ENCODE measurements at regions not wholly inside any gene's neighbourhood (a gene's known extent, or its start where the extent isn't known, plus 50 kb on each side); places are given as distances from the start of the nearest gene placed in this dataset.

DNA sequence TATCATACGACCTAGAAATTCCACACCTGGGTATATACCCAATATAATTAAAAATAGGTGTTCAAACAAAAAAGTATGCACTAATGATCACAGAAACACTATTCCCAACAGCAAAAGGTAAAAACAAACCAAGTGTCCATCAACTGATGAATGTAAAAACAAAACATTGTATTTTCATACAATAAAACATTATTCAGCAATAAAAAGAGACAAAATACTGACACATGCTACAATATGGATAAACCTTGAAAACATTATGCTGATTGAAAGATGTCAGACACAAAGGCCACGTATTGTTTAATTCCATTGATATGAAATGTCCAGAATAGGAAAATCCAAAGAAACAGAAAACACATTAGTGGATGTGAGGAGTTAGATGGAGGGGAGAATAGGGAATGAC is 71.0 kb downstream of the RPL22L1 start:
- TF ChIP-seq SIN3A (IDR thresholded peaks at IDR 0.05; ENCODE audit: borderline replicate concordance, insufficient read depth, low read length): no peak
- no peak for TF ChIP-seq POLR2AphosphoS5 (IDR thresholded peaks at IDR 0.05; ENCODE audit: low read depth, low read length)
- TF ChIP-seq, protein P1, sequence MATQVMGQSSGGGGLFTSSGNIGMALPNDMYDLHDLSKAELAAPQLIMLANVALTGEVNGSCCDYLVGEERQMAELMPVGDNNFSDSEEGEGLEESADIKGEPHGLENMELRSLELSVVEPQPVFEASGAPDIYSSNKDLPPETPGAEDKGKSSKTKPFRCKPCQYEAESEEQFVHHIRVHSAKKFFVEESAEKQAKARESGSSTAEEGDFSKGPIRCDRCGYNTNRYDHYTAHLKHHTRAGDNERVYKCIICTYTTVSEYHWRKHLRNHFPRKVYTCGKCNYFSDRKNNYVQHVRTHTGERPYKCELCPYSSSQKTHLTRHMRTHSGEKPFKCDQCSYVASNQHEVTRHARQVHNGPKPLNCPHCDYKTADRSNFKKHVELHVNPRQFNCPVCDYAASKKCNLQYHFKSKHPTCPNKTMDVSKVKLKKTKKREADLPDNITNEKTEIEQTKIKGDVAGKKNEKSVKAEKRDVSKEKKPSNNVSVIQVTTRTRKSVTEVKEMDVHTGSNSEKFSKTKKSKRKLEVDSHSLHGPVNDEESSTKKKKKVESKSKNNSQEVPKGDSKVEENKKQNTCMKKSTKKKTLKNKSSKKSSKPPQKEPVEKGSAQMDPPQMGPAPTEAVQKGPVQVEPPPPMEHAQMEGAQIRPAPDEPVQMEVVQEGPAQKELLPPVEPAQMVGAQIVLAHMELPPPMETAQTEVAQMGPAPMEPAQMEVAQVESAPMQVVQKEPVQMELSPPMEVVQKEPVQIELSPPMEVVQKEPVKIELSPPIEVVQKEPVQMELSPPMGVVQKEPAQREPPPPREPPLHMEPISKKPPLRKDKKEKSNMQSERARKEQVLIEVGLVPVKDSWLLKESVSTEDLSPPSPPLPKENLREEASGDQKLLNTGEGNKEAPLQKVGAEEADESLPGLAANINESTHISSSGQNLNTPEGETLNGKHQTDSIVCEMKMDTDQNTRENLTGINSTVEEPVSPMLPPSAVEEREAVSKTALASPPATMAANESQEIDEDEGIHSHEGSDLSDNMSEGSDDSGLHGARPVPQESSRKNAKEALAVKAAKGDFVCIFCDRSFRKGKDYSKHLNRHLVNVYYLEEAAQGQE (IDR thresholded peaks at IDR 0.05; ENCODE audit: insufficient read depth in 1 of 2, low read depth in 2 of 2, low read length in 2 of 2): no peak
- no peak for TF ChIP-seq FOXP2 (optimal IDR thresholded peaks at IDR 0.05; ENCODE audit: borderline replicate concordance, extremely low read depth, extremely low read length, insufficient read depth)
- TF ChIP-seq TAF1 (IDR thresholded peaks at IDR 0.05; ENCODE audit: borderline replicate concordance, insufficient read depth, low read length): no peak

DNA sequence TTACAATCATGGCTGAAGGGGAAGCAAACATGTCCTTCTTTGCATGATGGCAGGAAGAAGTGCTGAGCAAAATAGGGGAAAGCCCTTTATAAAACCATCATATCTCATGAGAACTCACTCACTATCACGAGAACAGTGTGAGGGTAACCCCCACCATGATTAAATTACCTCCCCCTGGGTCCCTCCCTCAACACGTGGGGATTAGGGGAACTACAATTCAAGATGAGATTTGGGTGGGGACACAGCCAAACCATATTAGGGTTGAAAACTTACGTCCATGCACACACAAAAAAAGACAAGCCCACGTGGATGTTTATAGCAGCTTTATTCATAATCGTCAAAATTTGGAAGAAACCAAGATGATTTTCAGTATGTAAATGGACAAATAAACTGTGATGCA is 72.3 kb downstream of the RPL22L1 start:
- TF ChIP-seq FOXP2 (optimal IDR thresholded peaks at IDR 0.05; ENCODE audit: borderline replicate concordance, extremely low read depth, extremely low read length, insufficient read depth) (no peak), SIN3A (IDR thresholded peaks at IDR 0.05; ENCODE audit: borderline replicate concordance, insufficient read depth, low read length) (no peak), TAF1 (IDR thresholded peaks at IDR 0.05; ENCODE audit: borderline replicate concordance, insufficient read depth, low read length) (no peak)
- TF ChIP-seq, protein P1 (IDR thresholded peaks at IDR 0.05; ENCODE audit: insufficient read depth in 1 of 2, low read depth in 2 of 2, low read length in 2 of 2): no peak

DNA sequence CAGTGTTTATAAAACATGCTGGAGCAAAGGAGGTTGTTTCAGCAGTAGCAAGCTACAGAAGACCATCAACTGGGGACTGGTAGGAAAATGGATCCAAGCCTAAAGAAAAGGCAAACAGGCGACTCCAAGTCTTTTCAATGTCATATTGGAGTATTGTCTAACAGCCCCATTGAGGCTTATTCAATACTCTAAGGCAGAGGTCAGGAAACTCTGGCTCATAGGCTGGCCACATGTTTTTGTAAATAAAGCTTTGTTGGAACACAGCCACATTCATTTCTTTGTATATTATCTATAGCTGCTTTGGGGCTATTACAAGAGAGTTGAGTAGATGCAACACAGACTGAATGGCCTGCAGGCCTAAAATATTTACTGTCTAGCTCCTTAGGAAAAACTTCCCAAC is 77.5 kb downstream of the RPL22L1 start:
- TF ChIP-seq, protein P1 (IDR thresholded peaks at IDR 0.05; ENCODE audit: insufficient read depth in 1 of 2, low read depth in 2 of 2, low read length in 2 of 2): no peak
- no peak for TF ChIP-seq TAF1 (IDR thresholded peaks at IDR 0.05; ENCODE audit: borderline replicate concordance, insufficient read depth, low read length)
- no peak for TF ChIP-seq POLR2AphosphoS5 (IDR thresholded peaks at IDR 0.05; ENCODE audit: low read depth, low read length)
- TF ChIP-seq FOXP2 (optimal IDR thresholded peaks at IDR 0.05; ENCODE audit: borderline replicate concordance, extremely low read depth, extremely low read length, insufficient read depth): no peak
- no peak for TF ChIP-seq SIN3A (IDR thresholded peaks at IDR 0.05; ENCODE audit: borderline replicate concordance, insufficient read depth, low read length)

DNA sequence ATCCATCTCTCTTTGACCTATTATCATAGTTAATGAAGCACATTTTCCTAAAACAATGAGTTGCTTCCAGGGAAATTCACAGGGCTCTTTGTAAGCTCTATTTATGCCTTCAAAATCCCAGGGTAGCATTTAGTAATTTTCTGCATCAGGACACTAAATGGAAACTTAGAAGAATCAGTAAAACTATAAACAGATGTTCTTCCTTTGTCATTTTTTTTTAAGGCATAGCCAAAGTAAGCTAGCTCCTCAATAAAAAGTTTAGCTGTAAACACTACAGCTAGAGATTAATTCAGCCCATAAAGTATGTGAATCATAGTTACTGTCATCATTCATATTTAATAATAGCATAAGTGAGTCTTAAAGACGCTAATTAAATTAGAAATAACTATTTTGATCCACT is 79.3 kb downstream of the RPL22L1 start:
- no peak for TF ChIP-seq FOXP2 (optimal IDR thresholded peaks at IDR 0.05; ENCODE audit: borderline replicate concordance, extremely low read depth, extremely low read length, insufficient read depth)
- TF ChIP-seq TAF1 (IDR thresholded peaks at IDR 0.05; ENCODE audit: borderline replicate concordance, insufficient read depth, low read length): no peak
- TF ChIP-seq, protein P1 (IDR thresholded peaks at IDR 0.05; ENCODE audit: insufficient read depth in 1 of 2, low read depth in 2 of 2, low read length in 2 of 2): no peak

DNA sequence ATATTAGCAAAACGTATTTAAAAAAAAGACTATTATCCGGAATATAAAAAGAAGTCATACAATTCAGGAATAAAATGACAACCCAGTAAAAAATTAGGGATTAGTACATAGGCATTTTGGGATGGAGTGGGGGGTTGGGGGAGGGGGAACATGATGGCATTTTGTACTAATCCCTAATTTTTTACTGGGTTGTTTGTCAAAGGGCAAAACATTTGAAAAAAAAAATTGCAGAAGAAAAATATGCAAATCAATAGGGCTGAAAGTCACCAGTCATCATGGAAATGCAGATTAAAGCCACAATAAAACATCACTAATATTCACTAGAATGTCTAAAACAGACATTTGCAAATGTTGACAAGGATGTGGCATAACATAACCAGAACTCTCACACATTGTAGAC is 82.5 kb downstream of the RPL22L1 start:
- TF ChIP-seq, protein P1 (IDR thresholded peaks at IDR 0.05; ENCODE audit: insufficient read depth in 1 of 2, low read depth in 2 of 2, low read length in 2 of 2): no peak
- no peak for TF ChIP-seq SIN3A (IDR thresholded peaks at IDR 0.05; ENCODE audit: borderline replicate concordance, insufficient read depth, low read length)
- no peak for TF ChIP-seq POLR2AphosphoS5 (IDR thresholded peaks at IDR 0.05; ENCODE audit: low read depth, low read length)
- TF ChIP-seq FOXP2 (optimal IDR thresholded peaks at IDR 0.05; ENCODE audit: borderline replicate concordance, extremely low read depth, extremely low read length, insufficient read depth): no peak
- TF ChIP-seq TAF1 (IDR thresholded peaks at IDR 0.05; ENCODE audit: borderline replicate concordance, insufficient read depth, low read length): no peak

Data from PFSK-1 (cell line).